ENCODE measurements at regions not wholly inside any gene's neighbourhood (a gene's known extent, or its start where the extent isn't known, plus 50 kb on each side); places are given as distances from the start of the nearest gene placed in this dataset.

DNA sequence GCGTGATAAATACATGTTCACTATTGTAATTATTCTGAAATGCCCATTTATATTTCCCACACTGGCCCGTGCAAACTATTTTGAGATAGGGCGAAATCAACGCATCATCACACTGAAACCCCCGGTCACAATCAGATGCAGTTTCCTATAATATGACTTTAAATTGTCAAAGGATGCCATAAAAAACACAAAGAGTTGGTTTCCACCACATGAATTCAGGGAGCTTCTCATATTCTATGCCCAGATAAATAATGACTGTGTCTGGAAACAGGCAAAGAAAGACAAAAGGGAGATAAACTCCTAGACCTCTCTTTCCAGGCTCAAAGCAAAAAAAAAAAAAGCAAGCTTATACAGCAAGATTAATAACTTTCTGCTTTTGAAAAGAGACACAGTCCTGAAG is 375.8 kb upstream of the AKR1E2 start:
- TF ChIP-seq ZNF121 (CRISPR knock-in tag; IDR thresholded peaks at IDR 0.05) (no peak), JUN (CRISPR knock-in tag; IDR thresholded peaks at IDR 0.05) (no peak), GTF2I (CRISPR knock-in tag; conservative IDR thresholded peaks at IDR 0.05) (no peak), ERG (CRISPR knock-in tag; IDR thresholded peaks at IDR 0.05) (no peak), RORB (CRISPR knock-in tag; IDR thresholded peaks at IDR 0.05) (no peak), TCF7 (CRISPR knock-in tag; IDR thresholded peaks at IDR 0.05; ENCODE audit: low read depth) (no peak), ELF4 (CRISPR knock-in tag; IDR thresholded peaks at IDR 0.05; ENCODE audit: low read depth) (no peak)
- H3K9me3 Mint-ChIP-seq, result peaks cover 9% of the 10 kb centered on the region; the same call in 1 of the 2 replicates
- H3K27ac Mint-ChIP-seq, result no peak overlapping the region
- H3K27me3 Mint-ChIP-seq (ENCODE audit: low read depth), result no peaks in the 10 kb centered on the region
- ChIA-PET CTCF (no interaction called here), POLR2A (no interaction called here)
- ATAC-seq (no peak), DNase-seq (ENCODE audit: low spot score) (no peak)
- H3K4me1 Mint-ChIP-seq, result peaks cover 18% of the 10 kb centered on the region
- no peak overlapping the region for H3K4me3 Mint-ChIP-seq
- H3K36me3 Mint-ChIP-seq, result no peaks in the 10 kb centered on the region

GRCh38 chr10:4448030-4448429 is 378.0 kb upstream of the AKR1E2 start:
- CTCF ChIA-PET, result no interaction called here
- H3K4me3 Mint-ChIP-seq, result no peak overlapping the region
- POLR2A ChIA-PET, result no interaction called here
- no peak for TF ChIP-seq ZNF232 (CRISPR knock-in tag; IDR thresholded peaks at IDR 0.05)
- no peak for TF ChIP-seq RELA (CRISPR knock-in tag; IDR thresholded peaks at IDR 0.05; ENCODE audit: borderline replicate concordance)
- TF ChIP-seq ZNF396 (CRISPR knock-in tag; IDR thresholded peaks at IDR 0.05; ENCODE audit: borderline replicate concordance), result no peak
- no peak for TF ChIP-seq ZNF121 (CRISPR knock-in tag; IDR thresholded peaks at IDR 0.05)
- no peak for TF ChIP-seq GTF2I (CRISPR knock-in tag; conservative IDR thresholded peaks at IDR 0.05)
- no peak for TF ChIP-seq STAT6 (CRISPR knock-in tag; conservative IDR thresholded peaks at IDR 0.05; ENCODE audit: low read depth)
- TF ChIP-seq, protein P1, sequence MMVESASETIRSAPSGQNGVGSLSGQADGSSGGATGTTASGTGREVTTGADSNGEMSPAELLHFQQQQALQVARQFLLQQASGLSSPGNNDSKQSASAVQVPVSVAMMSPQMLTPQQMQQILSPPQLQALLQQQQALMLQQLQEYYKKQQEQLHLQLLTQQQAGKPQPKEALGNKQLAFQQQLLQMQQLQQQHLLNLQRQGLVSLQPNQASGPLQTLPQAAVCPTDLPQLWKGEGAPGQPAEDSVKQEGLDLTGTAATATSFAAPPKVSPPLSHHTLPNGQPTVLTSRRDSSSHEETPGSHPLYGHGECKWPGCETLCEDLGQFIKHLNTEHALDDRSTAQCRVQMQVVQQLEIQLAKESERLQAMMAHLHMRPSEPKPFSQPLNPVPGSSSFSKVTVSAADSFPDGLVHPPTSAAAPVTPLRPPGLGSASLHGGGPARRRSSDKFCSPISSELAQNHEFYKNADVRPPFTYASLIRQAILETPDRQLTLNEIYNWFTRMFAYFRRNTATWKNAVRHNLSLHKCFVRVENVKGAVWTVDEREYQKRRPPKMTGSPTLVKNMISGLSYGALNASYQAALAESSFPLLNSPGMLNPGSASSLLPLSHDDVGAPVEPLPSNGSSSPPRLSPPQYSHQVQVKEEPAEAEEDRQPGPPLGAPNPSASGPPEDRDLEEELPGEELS (CRISPR knock-in tag; IDR thresholded peaks at IDR 0.05), result no peak
- TF ChIP-seq HMGA2 (CRISPR knock-in tag; IDR thresholded peaks at IDR 0.05), result no peak
- H3K36me3 Mint-ChIP-seq, result 0 out of 2 replicates have a peak, but pooled peaks cover 3% of the 10 kb centered on the region
- DNase-seq (ENCODE audit: low spot score), result no peak
- peaks cover 18% of the 10 kb centered on the region for H3K4me1 Mint-ChIP-seq
- peaks cover 20% of the 10 kb centered on the region for H3K9me3 Mint-ChIP-seq
- H3K27ac Mint-ChIP-seq, result no peak overlapping the region
- no peaks in the 10 kb centered on the region for H3K27me3 Mint-ChIP-seq (ENCODE audit: low read depth)
- no peak for ATAC-seq

- Mint-ChIP-seq H3K27ac (no peak overlapping the region), H3K36me3 (0 out of 2 replicates have a peak, but pooled peaks cover 3% of the 10 kb centered on the region), H3K4me3 (no peak overlapping the region), H3K9me3 (peaks cover 27% of the 10 kb centered on the region), H3K27me3 (ENCODE audit: low read depth) (no peaks in the 10 kb centered on the region), H3K4me1 (no peaks in the 10 kb centered on the region)
- no peak for DNase-seq (ENCODE audit: low spot score)
- TF ChIP-seq, protein P2, sequence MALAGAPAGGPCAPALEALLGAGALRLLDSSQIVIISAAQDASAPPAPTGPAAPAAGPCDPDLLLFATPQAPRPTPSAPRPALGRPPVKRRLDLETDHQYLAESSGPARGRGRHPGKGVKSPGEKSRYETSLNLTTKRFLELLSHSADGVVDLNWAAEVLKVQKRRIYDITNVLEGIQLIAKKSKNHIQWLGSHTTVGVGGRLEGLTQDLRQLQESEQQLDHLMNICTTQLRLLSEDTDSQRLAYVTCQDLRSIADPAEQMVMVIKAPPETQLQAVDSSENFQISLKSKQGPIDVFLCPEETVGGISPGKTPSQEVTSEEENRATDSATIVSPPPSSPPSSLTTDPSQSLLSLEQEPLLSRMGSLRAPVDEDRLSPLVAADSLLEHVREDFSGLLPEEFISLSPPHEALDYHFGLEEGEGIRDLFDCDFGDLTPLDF (CRISPR knock-in tag; IDR thresholded peaks at IDR 0.05), result no peak
- TF ChIP-seq SOX15 (CRISPR knock-in tag; IDR thresholded peaks at IDR 0.05) (no peak), CDX4 (CRISPR knock-in tag; IDR thresholded peaks at IDR 0.05; ENCODE audit: borderline replicate concordance) (no peak)
- TF ChIP-seq, protein P3, sequence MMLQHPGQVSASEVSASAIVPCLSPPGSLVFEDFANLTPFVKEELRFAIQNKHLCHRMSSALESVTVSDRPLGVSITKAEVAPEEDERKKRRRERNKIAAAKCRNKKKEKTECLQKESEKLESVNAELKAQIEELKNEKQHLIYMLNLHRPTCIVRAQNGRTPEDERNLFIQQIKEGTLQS (CRISPR knock-in tag; conservative IDR thresholded peaks at IDR 0.05), result no peak
- POLR2A ChIA-PET, result no interaction called here
- no peak for ATAC-seq
- CTCF ChIA-PET, result no interaction called here
These were observed 382.6 kb upstream of the AKR1E2 start for GRCh38 chr10:4443419-4443818.
